Rectal smooth muscle tissue (tissue), 1 donor: ENCODE measurements at regions not wholly inside any gene's neighbourhood (a gene's known extent, or its start where the extent isn't known, plus 50 kb on each side); places are given as distances from the start of the nearest gene placed in this dataset.
"Not testable (repeated sequence)": the region's sequence is repeated elsewhere in the genome, so short reads cannot be mapped to it uniquely, and the experiment has no call there.

Experiments used
- H3K27ac ChIP-seq: one replicate; pipeline ENCODE4 v1.7.0; 2013; ENCODE audit warnings: low read depth, low read length, inconsistent platforms
- H3K27me3 ChIP-seq: one replicate; pipeline ENCODE4 v1.7.0; 2013; ENCODE audit warnings: low read length; ENCODE audit not compliant: control insufficient read depth, insufficient read depth
- H3K36me3 ChIP-seq: one replicate; pipeline ENCODE4 v1.7.0; 2013; ENCODE audit warnings: low read length; ENCODE audit not compliant: control insufficient read depth, insufficient read depth
- H3K4me1 ChIP-seq: one replicate; pipeline ENCODE4 v1.7.0; 2013; ENCODE audit warnings: low read length; ENCODE audit not compliant: control insufficient read depth, insufficient read depth
- H3K4me3 ChIP-seq: one replicate; pipeline ENCODE4 v1.7.0; 2013; ENCODE audit warnings: low read length
- H3K9ac ChIP-seq: one replicate; pipeline ENCODE4 v1.7.0; 2013; ENCODE audit warnings: low read length

DNA sequence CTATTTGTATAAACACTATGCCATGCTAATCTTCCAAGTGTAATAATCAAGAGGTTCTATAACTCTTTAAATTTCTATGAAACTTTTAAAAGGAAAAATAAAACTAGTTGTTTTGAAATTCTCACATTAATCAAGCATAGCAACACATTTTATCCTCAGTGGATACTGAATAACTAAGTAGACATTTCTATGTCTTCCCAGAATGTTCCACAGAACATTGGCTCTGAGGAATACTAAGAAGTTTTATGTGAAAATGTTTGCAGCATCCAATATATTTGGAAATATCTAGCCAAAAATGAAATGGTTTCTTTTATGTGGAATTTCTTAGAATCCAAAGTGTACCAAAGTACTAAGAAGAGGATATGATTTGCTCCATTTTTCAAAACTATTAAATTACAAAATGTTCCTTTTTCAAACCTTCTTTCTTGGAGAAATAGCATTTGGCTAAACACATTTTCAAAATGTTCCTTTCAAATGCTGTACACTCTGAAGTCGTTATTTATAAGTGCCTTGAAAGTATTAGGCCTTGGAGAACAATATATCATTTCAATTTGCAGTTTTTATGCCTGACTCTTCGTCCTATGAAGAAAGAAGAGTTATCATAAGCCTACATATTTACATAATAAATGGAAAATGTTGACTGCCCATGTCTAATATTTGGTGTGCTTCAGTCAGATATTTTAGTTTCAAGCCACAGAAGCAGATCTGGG lies 175.6 kb upstream of the COX7C start:
- no peak overlapping the region for H3K4me3 ChIP-seq
- no peaks in the 10 kb centered on the region for H3K27me3 ChIP-seq
- H3K36me3 ChIP-seq: no peaks in the 10 kb centered on the region
- no peaks in the 10 kb centered on the region for H3K4me1 ChIP-seq
- no peak overlapping the region for H3K27ac ChIP-seq
- no peak overlapping the region for H3K9ac ChIP-seq

DNA sequence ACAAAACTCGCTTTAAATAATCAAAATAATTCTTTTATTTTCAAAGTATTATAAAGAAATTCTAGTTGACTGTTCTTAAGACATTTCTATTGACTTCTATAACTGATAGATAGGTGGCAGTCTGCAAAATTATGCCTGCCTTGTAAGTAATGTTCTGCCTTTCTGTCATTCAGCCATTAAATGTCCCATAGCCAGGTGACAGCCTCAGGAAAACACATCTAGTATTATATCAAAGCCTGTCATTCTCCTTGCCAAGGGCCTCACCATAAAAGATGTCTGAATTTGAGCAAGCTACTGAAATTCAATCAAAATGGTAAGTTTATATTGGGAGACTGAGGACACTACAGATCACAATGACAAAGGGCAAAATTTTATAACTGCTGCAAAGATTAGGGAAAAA lies 170.4 kb upstream of the COX7C start:
- H3K36me3 ChIP-seq: no peaks in the 10 kb centered on the region
- no peak overlapping the region for H3K4me3 ChIP-seq
- H3K27ac ChIP-seq: no peak overlapping the region
- no peaks in the 10 kb centered on the region for H3K4me1 ChIP-seq
- H3K27me3 ChIP-seq: no peaks in the 10 kb centered on the region
- H3K9ac ChIP-seq: no peak overlapping the region

DNA sequence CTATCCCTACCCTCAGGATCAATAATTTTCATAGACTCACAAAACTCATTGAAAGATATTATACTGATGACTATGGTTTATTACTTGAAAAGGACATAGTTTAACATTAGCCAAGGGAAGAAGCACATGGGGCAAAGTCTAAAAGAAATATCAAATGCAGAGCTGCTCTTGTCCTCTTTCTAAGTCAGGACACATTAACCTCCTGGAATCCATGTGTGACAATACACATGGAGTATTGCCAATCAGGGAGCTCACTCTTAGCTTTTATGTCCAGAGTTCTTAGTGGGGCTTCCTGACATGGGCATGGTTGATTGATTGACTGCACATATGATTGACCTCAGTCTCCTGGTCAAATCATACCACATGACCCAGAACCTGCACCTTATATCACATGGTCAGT lies 165.5 kb upstream of the COX7C start:
- no peaks in the 10 kb centered on the region for H3K36me3 ChIP-seq
- no peaks in the 10 kb centered on the region for H3K4me1 ChIP-seq
- H3K27ac ChIP-seq: no peak overlapping the region
- no peak overlapping the region for H3K9ac ChIP-seq
- no peak overlapping the region for H3K4me3 ChIP-seq
- no peaks in the 10 kb centered on the region for H3K27me3 ChIP-seq

DNA sequence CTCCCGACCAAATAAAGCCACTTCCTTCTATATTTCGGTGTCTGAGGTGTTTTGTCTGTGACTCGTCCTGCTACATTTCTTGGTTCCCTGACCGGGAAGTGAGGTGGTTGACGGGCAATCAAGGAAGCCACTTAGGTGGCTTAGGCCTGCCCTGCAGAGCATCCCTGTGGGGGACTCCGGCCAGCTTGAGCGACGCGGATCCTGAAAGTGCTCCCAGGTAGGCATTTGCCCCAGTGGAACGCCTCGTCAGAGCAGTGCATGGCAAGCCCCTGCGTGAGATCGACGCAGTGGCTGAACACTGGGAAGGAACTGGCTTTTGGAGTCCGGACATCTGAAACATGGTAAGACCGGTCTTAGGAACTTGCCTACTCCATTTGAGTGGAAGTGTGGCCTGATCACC lies 157.2 kb upstream of the COX7C start:
- no peak overlapping the region for H3K4me3 ChIP-seq

DNA sequence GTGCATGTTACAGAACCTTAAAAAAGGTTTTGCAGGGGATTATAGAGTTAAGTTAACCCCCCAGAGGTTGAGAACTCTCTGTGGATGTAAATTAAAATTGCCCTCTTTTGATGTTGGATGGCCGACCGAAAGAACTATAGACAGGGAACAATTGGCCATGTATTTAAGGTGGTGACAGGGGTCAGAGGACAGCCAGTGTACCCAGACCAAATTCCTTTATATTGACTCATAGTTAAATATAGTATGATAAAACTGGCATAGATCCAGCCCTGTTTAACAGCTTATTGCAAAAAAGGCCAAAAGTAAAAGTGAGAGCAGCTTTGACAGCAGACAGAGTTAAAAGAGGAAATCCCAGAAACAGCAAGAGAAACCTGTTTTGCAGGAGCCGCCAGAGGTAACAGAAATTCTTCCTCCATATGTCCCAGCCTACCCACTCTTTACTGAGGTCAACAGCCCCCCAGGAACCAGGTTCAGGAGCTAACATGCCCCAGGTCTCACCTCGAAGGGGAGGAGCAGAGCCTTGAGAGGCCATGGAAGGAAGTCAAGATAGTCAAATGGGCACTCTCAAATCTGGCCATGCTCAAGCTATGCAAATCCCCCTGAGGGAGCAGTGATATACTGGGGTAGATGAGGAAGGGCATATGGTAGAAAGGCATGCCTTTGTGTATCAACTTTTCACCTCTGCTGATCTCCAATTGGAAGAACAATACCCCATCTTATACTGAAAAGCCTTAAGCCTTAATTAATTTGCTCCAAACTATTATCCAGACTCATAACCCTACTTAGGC lies 156.4 kb upstream of the COX7C start:
- H3K9ac ChIP-seq: no peak overlapping the region
- H3K27ac ChIP-seq: no peak overlapping the region
- no peak overlapping the region for H3K4me3 ChIP-seq
- H3K27me3 ChIP-seq: no peaks in the 10 kb centered on the region
- H3K36me3 ChIP-seq: no peaks in the 10 kb centered on the region
- H3K4me1 ChIP-seq: no peaks in the 10 kb centered on the region

More for the DNA sequence above, 157.2 kb upstream of the COX7C start:
- no peaks in the 10 kb centered on the region for H3K36me3 ChIP-seq
- no peaks in the 10 kb centered on the region for H3K27me3 ChIP-seq
- H3K4me1 ChIP-seq: no peaks in the 10 kb centered on the region
- no peak overlapping the region for H3K9ac ChIP-seq
- no peak overlapping the region for H3K27ac ChIP-seq

DNA sequence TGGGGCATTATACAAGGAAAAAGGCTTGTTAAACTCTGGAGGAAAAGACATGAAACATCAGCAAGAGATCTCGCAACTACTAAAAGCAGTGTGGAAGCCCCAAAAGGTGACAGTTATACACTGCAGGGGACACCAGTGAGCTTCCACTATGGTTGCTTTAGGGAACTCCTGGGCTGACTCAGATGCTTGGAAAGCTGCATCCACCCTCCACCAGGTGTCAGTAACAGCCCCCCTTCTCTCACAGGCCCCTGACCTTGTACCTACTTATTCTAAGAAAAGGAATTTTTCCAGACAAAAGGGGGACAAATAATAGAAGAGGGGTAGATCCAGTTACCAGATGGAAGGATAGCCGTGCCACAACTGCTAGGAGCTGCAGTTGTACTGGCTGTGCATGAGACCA lies 154.4 kb upstream of the COX7C start:
- no peak overlapping the region for H3K27ac ChIP-seq
- no peaks in the 10 kb centered on the region for H3K4me1 ChIP-seq
- H3K9ac ChIP-seq: no peak overlapping the region
- no peaks in the 10 kb centered on the region for H3K36me3 ChIP-seq
- no peak overlapping the region for H3K4me3 ChIP-seq
- H3K27me3 ChIP-seq: no peaks in the 10 kb centered on the region

DNA sequence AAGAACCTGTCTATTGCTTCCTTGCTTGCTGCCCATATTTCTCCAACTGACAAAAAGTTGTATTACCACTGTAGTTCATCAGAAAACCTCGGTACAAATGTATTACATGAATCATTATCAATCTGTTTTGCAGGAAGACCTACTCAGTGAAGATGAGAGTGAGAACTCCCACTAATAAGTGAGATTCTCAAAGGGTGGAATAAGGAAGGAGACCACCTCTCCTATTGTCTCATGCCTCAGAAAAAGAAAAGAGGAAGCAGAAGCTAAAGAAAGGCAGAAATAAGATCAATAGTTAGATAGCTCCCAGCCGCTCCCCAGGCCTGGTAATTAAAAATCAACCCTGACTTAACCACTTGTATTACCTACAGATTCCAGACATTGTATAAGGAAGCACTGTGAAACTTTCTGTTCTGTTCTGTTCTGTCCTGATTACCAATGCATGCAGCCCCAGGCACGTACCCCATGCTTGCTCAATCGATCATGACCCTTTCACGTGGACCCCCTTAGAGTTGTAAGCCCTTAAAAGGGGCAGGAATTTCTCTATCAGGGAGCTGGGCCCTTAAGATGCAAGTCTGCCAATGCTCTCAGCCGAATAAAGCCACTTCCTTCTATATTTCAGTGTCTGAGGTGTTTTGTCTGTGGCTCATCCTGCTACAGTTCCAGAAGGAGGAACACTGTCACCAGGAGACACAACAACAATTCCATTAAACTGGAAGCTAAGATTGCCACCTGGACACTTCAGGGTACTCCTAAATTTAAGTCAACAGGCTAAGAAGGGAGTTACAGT lies 152.5 kb upstream of the COX7C start:
- no peak overlapping the region for H3K4me3 ChIP-seq
- H3K36me3 ChIP-seq: no peaks in the 10 kb centered on the region
- H3K27me3 ChIP-seq: no peaks in the 10 kb centered on the region
- H3K27ac ChIP-seq: no peak overlapping the region
- H3K9ac ChIP-seq: no peak overlapping the region
- no peaks in the 10 kb centered on the region for H3K4me1 ChIP-seq

DNA sequence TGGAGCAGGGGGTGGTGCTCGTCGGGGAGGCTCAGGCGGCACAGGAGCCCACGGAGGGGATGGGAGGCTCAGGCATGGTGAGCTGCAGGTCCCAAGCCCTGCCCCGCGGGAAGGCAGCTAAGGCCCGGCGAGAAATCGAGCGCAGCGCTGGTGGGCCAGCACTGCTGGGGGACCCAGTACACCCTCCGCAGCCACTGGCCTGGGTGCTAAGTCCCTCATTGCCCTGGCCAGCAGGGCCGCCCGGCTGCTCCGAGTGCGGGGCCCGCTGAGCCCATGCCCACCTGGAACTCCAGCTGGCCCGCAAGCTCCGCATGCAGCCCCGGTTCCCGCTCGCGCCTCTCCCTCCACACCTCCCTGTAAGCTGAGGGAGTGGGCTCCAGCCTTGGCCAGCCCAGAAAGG lies 151.0 kb upstream of the COX7C start:
- not testable (repeated sequence) for H3K36me3 ChIP-seq, H3K4me3 ChIP-seq, H3K27me3 ChIP-seq, H3K4me1 ChIP-seq, H3K27ac ChIP-seq, H3K9ac ChIP-seq

DNA sequence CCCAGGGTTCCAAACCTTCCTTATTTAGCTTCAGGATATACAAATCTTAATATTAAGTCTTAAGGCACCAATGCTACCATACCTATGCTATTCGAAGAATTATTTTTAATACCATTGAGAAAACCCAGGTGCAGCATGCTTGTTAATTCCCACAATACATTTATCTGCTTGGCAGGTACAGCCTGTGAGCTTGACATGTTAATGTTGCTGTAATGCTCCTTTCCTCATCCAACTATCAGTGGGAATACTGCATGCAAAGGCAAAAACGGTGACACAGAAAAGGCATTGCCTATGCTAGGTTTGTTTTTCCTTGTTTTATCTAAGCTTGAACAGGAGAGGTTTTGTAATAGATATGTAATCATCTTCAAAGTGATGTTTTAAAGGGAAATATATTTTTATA lies 135.7 kb upstream of the COX7C start:
- Histone ChIP-seq H3K9ac (no peak overlapping the region), H3K27ac (no peak overlapping the region), H3K4me1 (no peaks in the 10 kb centered on the region), H3K4me3 (no peak overlapping the region), H3K36me3 (no peaks in the 10 kb centered on the region), H3K27me3 (no peaks in the 10 kb centered on the region)

DNA sequence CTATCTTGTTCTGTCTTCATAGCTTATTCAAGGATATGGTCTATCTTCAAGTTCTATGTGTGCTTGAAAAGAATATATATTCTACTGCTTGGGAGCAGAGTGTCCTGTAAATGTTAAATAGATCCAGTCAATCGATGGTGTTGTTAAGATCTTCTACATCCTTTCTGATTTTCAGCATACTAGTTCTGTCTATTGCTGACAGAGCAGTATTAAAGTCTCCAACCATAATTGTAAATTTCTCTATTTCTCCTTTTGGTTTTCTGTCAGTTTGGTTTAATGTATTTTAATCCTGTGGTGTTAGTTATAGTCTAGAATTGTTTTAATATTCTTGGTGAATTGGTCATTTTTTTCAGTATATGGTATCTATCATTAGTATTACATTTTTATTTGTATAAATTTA lies 124.0 kb upstream of the COX7C start:
- H3K4me3 ChIP-seq: no peak overlapping the region
- H3K27me3 ChIP-seq: no peaks in the 10 kb centered on the region

DNA sequence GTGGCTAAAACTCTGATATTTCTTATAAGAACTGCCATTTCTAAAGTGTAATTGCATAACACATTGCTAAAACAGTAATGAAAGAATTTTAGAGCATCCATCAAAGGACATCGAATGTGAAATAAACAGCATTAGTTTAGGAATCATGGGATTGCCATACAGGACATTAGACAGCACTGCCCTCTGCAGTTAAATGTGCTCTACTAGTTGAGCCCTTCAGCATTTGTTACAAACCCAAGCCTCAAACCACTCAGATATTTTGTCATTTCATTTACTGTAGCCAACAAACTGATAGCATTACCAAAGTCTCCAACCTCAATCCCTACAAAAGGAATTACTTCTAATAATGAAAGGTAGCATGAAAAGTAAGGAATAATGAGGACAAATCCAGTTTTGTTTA lies 116.8 kb upstream of the COX7C start:
- Histone ChIP-seq H3K27ac (no peak overlapping the region), H3K9ac (no peak overlapping the region), H3K4me3 (no peak overlapping the region), H3K36me3 (no peaks in the 10 kb centered on the region), H3K4me1 (no peaks in the 10 kb centered on the region), H3K27me3 (no peaks in the 10 kb centered on the region)

More for the DNA sequence above, 124.0 kb upstream of the COX7C start:
- H3K9ac ChIP-seq: no peak overlapping the region
- H3K27ac ChIP-seq: no peak overlapping the region
- H3K4me1 ChIP-seq: no peaks in the 10 kb centered on the region
- no peaks in the 10 kb centered on the region for H3K36me3 ChIP-seq

DNA sequence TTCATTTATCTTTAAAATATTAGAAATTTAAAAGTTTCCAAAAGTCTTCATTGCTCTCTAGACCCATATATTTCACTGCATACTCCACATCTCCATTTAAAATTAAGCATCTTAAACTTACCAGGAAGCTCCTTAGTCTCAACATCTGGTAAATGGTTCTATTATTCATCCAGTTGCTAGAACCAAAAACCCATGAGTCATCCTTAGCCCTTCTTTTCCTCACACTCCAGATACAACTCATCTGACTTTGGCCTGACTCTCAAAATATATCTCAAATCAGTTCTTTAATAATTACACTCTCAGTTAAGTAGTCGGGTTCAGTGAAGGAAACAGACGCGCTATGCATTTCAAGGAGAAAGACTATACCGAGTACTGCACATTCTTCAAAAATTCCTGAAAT lies 110.2 kb upstream of the COX7C start:
- Histone ChIP-seq H3K27ac (no peak overlapping the region), H3K4me3 (no peak overlapping the region), H3K36me3 (no peaks in the 10 kb centered on the region), H3K4me1 (no peaks in the 10 kb centered on the region), H3K9ac (no peak overlapping the region), H3K27me3 (no peaks in the 10 kb centered on the region)
